ENCODE measurements at regions not wholly inside any gene's neighbourhood (a gene's known extent, or its start where the extent isn't known, plus 50 kb on each side); places are given as distances from the start of the nearest gene placed in this dataset.
A peak's percentile ranks its signal among the peaks of the same experiment; 100 is the strongest.
"Not testable (repeated sequence)": the region's sequence is repeated elsewhere in the genome, so short reads cannot be mapped to it uniquely, and the experiment has no call there.

DNA sequence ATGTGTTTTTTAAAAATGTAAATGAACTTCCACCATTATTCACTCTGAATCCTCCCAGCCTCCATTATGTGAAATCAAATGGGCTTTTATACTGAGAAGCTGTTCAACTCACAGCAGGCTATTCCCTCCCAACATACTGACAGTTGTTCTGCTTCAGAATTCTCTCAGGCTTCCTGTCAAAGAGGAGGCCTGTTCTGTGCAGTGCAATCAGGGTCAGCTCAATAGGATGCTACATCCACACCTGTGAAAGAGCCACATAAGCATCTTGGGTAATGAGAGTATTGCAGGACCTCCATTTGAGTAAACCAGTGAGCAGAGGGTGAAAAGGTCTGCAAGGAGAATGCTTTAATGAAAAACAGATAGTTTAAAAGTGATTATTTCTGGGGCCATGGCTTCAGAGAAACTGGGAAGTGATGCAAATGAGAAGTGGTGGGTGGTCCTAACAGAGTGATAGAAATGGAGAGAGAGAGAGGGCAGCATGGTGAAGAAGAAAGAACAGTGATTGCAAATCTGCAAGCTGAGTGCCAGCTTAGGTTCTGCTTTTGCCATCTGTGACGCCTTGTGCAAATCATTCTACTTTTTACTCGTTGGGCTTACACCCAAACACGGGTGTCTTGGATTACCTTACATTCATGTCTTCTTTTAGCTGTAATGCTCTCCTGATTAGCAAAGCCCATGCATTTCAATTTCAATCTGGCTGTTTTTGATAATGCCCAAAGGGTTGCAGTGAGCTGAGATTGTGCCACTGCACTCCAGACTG, 202.5 kb upstream of the NMUR2 start:
- no peak for DNase-seq (ENCODE audit: low read depth in 2 of 2)

GRCh38 chr5:152608458-152608857, 203.4 kb upstream of the NMUR2 start:
- no peak for DNase-seq (ENCODE audit: low read depth in 2 of 2)

GRCh38 chr5:152619756-152620155, 214.7 kb upstream of the NMUR2 start:
- DNase-seq (ENCODE audit: low read depth in 2 of 2) = no peak

GRCh38 chr5:152622628-152623027, 217.5 kb upstream of the NMUR2 start:
- DNase-seq (ENCODE audit: low read depth in 2 of 2) = no peak

- no peak for DNase-seq (ENCODE audit: low read depth in 2 of 2)
Measured at GRCh38 chr5:152623951-152624350, 218.9 kb upstream of the NMUR2 start.

- no peak for DNase-seq (ENCODE audit: low read depth in 2 of 2)
Measured at GRCh38 chr5:152625696-152626095, 220.6 kb upstream of the NMUR2 start.

- no peak for DNase-seq (ENCODE audit: low read depth in 2 of 2)
Measured at GRCh38 chr5:152631221-152631620, 226.1 kb upstream of the NMUR2 start.

GRCh38 chr5:152632360-152632759, 227.3 kb upstream of the NMUR2 start:
- no peak for DNase-seq (ENCODE audit: low read depth in 2 of 2)

GRCh38 chr5:152634586-152634985, 229.5 kb upstream of the NMUR2 start:
- DNase-seq (ENCODE audit: low read depth in 2 of 2) = no peak

DNA sequence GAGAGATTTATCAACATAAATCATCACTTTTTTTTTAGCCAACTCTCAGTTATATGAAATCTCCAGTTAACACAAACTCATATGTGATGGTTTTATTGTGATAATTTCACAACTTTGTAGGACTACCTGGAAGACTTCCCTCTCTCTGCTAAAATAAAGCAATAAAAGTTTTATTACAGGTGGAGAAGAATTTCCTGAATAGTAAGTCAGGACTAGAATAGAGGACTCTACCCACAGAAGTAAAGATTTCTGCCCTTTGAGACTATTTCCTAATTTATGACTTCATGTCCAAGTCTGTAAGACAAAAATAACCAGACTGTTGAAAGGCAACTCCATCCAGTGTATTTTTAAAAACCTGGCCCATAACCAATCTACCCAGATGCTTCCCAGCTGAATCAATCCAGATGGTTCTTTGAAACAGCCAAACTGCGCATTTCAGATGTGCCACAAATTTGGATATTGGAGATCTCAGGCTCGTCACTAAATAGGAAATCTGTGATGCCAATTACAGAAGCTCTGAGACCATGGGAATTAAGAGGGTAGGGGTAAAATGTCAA, 234.0 kb upstream of the NMUR2 start:
- DNase-seq (ENCODE audit: low read depth in 2 of 2) = peak in 1 of 2 experiments; percentile 3

DNA sequence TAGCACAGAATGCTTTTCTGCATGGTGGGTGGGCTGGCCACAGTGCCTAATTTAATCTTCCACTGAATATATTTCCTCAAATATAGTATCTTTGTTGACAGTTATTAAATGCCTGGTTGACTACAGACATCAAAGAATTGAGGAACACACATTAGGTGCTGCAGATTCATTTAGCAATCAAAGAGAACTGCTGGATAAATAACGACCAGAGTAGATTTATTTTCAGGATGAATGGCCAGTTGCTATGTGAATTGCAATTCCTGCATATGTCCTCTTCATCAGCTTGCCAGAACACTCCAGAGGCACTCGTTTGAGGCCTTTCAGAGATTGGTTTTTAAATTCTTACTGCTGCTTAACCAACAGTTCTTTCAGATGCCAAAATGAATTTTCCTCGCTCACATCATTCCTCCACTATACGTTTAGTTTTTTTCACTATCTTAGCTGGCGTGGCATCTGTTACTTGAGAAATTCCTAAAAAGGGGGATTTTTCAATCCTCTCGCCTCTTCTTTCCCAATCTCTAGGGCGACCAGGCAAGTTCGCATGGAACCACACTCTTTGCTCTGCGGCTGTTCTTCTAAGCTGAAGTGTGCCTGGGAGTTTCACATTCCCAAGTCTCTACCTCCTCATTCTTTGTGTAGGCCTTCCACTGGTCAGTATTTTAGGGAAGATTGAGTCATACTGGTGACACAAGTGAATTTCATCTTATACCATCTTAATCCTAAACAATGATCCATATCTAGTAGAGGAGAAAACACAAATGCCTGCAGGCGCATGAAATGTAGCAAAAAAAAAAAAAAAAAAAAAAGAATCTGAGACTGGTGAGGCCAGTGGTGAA, 237.1 kb upstream of the NMUR2 start:
- no peak for DNase-seq (ENCODE audit: low read depth in 2 of 2)

DNA sequence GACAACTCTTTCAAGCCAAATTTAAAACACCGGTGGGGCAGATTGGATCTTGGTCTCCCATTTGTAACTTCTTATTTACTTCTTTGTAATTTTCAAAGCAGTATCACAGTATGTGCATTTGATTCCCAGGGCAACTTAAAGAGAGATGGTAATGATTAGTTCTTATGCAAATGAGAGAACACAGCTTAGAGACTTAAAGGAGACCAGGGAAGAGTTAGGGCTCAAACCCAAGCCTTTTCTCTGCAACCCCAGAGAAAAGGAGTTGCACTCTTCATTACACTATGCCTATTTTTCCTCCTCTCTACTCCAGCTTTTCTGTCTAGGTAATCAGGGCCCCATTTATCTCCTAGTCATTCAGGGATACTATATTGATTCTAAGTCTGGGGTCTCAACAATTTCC, 237.8 kb upstream of the NMUR2 start:
- no peak for DNase-seq (ENCODE audit: low read depth in 2 of 2)

DNA sequence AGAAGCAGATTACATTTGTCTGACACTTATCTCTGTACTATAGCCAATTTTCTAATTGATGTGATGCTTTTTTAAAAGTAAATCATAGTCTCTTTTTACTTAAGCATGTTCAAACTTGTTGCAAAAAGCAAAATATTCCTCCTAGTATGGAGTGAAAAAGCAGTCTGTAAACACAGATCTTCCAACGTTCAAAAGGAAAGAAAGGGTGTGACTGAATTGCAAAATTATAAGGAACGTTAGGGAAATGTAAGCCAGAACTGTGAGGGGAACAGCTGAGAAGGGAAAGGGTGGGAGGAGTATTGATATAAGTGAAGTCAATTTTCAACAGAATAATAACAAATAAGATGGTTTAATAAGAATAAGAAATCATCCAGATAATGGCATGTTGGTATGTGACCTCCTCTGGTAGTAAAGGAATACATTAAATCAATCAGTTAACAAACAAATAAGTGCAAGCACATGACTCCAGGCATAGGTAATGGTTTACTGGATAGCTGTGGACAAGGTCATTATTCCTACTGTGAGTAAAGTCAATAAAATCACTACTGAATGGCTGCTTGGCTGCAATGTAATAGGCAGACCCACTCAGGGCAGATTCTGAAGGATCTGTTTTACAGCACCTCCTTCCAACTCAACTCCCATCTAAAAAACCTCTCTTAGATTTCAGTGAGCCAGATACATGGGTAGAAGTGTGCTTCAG, 239.1 kb upstream of the NMUR2 start:
- no peak for DNase-seq (ENCODE audit: low read depth in 2 of 2)

DNA sequence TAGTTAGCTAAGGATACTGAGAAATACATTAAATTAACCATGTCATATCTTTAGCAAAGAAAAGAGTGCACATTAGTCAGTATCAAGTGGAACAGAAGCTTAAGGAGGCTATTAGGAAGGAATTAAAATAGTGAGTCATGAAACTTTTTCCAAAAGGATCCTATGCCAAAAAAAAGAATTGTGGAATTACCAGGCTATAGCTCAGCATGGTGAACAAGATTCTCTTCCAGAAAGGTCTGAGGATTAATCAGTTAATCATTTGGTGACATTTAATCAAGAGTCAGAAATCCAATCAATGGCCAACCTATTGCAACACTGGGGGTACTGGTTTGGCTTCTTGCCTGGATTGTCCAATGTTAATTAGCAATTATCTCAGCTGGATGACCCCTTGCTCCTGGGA, 244.5 kb upstream of the NMUR2 start:
- no peak for DNase-seq (ENCODE audit: low read depth in 2 of 2)

GRCh38 chr5:152650413-152650812, 245.3 kb upstream of the NMUR2 start:
- no peak for DNase-seq (ENCODE audit: low read depth in 2 of 2)

DNA sequence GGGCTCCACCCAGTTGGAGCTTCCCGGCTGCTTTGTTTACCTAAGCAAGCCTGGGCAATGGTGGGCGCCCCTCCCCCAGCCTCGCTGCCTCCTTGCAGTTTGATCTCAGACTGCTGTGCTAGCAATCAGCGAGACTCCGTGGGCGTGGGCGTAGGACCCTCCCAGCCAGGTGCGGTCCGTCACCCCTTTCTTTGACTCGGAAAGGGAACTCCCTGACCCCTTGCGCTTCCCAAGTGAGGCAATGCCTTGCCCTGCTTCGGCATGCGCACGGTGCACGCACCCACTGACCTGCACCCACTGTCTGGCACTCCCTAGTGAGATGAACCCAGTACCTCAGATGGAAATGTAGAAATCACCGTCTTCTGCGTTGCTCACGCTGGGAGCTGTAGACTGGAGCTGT, 254.4 kb upstream of the NMUR2 start:
- not testable (repeated sequence) for DNase-seq (ENCODE audit: low read depth in 2 of 2)

DNA sequence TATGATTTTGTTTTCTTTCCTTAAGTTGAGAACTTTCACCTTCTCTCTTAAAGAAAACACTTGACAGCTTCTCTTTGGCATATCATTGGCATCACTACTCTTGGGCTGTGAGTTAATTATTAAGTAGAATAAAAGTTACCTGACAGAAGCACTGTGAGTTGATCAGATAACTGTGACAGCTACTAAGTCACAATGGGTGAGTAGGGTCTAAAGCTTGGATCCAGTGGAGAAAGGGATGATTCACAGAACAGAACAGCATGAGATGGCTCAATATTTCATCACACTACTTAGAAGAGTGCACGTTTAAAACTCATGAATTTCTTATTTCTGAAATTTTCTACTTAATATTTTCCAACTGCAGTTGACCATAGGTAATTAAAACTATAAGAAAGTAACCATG, 268.5 kb upstream of the NMUR2 start:
- no peak for DNase-seq (ENCODE audit: low read depth in 2 of 2)

- no peak for DNase-seq (ENCODE audit: low read depth in 2 of 2)
Measured at GRCh38 chr5:152674403-152674802, 269.3 kb upstream of the NMUR2 start.

- DNase-seq (ENCODE audit: low read depth in 2 of 2) = no peak
Measured at GRCh38 chr5:152676196-152676595, 271.1 kb upstream of the NMUR2 start.

DNA sequence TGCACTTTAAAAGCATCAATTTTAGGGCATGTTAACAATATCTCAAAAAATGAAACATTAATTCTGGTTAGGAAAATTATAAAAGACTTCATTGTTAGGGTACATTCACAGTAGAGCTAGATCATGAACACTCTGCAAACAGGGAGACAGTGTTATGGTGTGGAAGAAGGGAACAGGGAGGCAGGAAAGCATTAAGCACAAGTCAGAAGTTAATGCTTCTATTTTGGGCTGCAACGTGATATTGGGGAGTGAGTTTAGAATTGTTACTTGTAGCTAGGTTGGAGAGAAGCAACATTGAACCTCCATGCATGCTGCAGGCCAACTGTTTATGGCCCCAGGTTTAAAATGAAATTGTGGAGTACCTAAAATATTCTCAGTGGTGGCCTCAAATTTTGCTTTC, 278.1 kb upstream of the NMUR2 start:
- no peak for DNase-seq (ENCODE audit: low read depth in 2 of 2)

GRCh38 chr5:152686931-152687330, 281.9 kb upstream of the NMUR2 start:
- no peak for DNase-seq (ENCODE audit: low read depth in 2 of 2)

DNA sequence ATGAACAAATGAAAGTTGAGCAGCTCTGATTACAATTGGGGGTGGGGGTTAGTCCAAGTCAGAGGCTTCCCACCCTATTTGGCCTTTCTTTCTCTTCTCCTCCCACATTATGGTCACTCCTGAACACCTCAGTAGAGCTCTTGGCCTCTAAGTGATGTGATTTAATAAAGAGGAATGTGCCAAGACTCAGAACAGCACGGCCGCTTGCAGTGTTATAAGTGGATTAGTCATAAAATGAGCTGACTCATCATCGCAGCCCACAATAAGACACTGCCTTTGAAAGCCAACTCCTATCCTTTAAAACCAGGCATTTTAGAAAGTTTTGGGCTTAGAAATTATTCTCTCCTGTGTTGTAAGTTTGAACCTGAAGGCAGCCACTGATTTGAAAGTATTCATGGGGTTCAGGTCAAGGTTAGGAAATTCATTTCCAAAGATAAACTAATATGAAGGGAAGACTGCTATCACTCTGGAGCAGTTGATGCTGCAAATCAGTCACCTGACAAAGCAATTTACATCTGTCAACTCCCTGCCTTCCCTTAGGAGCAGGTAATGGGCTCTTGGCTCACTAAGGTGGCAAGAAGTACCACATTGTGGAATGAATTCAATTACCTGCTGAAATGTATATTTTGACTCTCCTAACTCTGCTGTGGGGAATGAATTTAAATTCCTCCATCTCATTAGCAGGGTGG, 283.6 kb upstream of the NMUR2 start:
- DNase-seq (ENCODE audit: low read depth in 2 of 2) = peak; percentile 85 to 89

Measured in fibroblast of skin of left biceps (primary cell).